ENCODE measurements at regions not wholly inside any gene's neighbourhood (a gene's known extent, or its start where the extent isn't known, plus 50 kb on each side); places are given as distances from the start of the nearest gene placed in this dataset.
A peak's percentile ranks its signal among the peaks of the same experiment; 100 is the strongest.

DNA sequence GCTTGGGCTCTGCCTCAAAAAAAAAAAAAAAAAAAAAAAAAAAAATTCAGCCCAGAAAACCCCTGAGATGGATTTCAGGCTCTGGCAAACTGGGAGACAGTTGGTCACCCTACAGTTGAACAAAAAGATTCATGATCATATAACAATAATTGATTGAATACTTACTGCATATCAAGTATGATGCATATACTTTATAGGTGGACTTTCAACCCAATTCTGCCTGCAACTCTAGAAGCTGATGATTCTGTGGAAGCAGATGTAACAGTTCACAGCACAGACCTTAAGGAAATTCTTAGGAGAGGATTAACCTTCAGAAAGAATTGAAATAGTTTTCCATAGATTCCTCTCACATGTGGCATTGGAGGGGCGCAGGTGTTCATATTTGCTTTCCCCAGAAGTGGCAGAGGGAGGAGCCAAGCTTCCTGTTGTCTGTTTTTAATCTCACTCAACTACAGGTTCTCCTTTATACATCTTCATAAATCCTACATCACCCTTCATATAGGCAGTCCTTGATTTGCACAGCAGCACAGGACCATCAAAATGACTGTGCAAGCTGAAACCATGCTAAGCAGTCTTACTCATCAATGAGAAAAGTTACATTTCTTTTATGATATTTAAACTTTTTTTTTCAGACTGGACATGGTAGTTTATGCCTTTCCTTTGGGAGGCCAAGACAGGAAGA, 149.4 kb upstream of the KLF3 start:
- DNase-seq = no peak
- H3K27me3 ChIP-seq = no peaks in the 10 kb centered on the region
- H3K9me3 ChIP-seq = no peaks in the 10 kb centered on the region
- in situ Hi-C loops (cut with MboI; ENCODE audit: low pct_ligation_motif_present in 1 of 4, low pct_unique_long_range_greater_than_20kb in 1 of 4, low sequenced_read_pairs in 3 of 4) (no loop called here), intact Hi-C loops (cut with DNase I; ENCODE audit: low total_unique reads) (no loop called here)
- TF ChIP-seq EP300 (IDR thresholded peaks at IDR 0.05; ENCODE audit: low read depth) (no peak), POLR2AphosphoS5 (IDR thresholded peaks at IDR 0.05) (peak in 1 of 3 donors; percentile 20), POLR2A (IDR thresholded peaks at IDR 0.05) (no peak)
- TF ChIP-seq, protein P1, sequence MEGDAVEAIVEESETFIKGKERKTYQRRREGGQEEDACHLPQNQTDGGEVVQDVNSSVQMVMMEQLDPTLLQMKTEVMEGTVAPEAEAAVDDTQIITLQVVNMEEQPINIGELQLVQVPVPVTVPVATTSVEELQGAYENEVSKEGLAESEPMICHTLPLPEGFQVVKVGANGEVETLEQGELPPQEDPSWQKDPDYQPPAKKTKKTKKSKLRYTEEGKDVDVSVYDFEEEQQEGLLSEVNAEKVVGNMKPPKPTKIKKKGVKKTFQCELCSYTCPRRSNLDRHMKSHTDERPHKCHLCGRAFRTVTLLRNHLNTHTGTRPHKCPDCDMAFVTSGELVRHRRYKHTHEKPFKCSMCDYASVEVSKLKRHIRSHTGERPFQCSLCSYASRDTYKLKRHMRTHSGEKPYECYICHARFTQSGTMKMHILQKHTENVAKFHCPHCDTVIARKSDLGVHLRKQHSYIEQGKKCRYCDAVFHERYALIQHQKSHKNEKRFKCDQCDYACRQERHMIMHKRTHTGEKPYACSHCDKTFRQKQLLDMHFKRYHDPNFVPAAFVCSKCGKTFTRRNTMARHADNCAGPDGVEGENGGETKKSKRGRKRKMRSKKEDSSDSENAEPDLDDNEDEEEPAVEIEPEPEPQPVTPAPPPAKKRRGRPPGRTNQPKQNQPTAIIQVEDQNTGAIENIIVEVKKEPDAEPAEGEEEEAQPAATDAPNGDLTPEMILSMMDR (IDR thresholded peaks at IDR 0.05) = no peak
- peaks cover 0 to 10% (median 3%) of the 10 kb centered on the region in 4 donors for H3K4me1 ChIP-seq
- WGBS, 2 donors (ENCODE audit: low coverage in 1 of 2) = 27 to 40% methylated on average over 1 of the region's 1 CpG
- no peaks in the 10 kb centered on the region for H3K36me3 ChIP-seq
- no peak overlapping the region for H3K4me3 ChIP-seq
- peak overlapping the region; percentile 48 to 68 (median 56) for H3K27ac ChIP-seq

DNA sequence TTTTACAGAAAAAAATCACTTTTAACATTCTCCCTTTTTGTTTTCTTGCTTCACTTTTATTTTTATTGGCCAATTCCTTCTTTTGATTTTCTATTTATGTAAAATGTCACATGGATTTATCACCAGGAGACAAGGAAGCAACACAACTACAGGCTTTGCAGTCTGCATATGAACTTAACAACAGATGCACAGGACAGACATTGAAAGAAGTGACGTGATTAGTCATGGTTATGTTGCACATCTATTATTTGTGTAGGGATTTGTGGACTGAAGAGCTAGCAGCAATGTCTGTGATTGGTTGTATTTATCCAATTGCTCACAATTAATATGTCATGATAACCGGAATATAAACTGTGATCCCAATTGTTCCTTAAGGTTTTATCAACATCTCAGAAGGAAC, 147.8 kb upstream of the KLF3 start:
- Histone ChIP-seq H3K4me3 (no peak overlapping the region), H3K36me3 (no peaks in the 10 kb centered on the region), H3K27me3 (no peaks in the 10 kb centered on the region), H3K9me3 (no peaks in the 10 kb centered on the region), H3K27ac (no peak overlapping the region), H3K4me1 (peaks cover 0 to 10% (median 3%) of the 10 kb centered on the region in 4 donors)
- DNase-seq = no peak
- intact Hi-C loops (cut with DNase I; ENCODE audit: low total_unique reads) = no loop called here
- no peak for TF ChIP-seq POLR2AphosphoS5 (IDR thresholded peaks at IDR 0.05)
- TF ChIP-seq, protein P1 (IDR thresholded peaks at IDR 0.05) = no peak
- no peak for TF ChIP-seq POLR2A (IDR thresholded peaks at IDR 0.05)
- no peak for TF ChIP-seq EP300 (IDR thresholded peaks at IDR 0.05; ENCODE audit: low read depth)
- WGBS, 2 donors (ENCODE audit: low coverage in 1 of 2) = 43 to 44% methylated on average over 2 of the region's 2 CpGs
- in situ Hi-C loops (cut with MboI; ENCODE audit: low pct_ligation_motif_present in 1 of 4, low pct_unique_long_range_greater_than_20kb in 1 of 4, low sequenced_read_pairs in 3 of 4) = no loop called here

DNA sequence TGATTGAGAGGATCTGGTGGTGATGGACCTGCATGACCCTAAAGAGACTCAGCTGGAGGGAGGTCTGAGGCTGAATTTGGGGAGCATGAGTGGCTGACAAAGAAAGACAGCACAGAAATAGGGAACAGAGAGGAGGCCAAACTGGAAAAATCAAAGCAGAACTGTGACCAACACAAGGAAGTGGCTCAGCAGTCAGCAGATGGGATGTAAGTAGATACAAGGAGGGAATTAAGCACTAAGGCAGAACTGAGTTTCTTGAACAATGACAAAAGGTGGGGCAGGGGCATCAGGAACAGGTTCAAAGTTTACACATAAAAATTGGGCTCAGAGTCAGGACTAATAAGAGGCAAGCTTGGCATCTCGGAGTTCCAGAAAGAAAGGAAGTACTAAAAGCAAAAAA, 144.3 kb upstream of the KLF3 start:
- H3K4me3 ChIP-seq = no peak overlapping the region
- 43 to 74% methylated on average over 1 of the region's 1 CpG for WGBS, 2 donors (ENCODE audit: low coverage in 1 of 2)
- H3K9me3 ChIP-seq = no peaks in the 10 kb centered on the region
- H3K4me1 ChIP-seq = peaks cover 0 to 9% (median 2%) of the 10 kb centered on the region in 4 donors
- TF ChIP-seq, protein P1 (IDR thresholded peaks at IDR 0.05) = no peak
- no peak for TF ChIP-seq POLR2A (IDR thresholded peaks at IDR 0.05)
- no peak for TF ChIP-seq EP300 (IDR thresholded peaks at IDR 0.05; ENCODE audit: low read depth)
- no peak for TF ChIP-seq POLR2AphosphoS5 (IDR thresholded peaks at IDR 0.05)
- no peaks in the 10 kb centered on the region for H3K36me3 ChIP-seq
- in situ Hi-C loops (cut with MboI; ENCODE audit: low pct_ligation_motif_present in 1 of 4, low pct_unique_long_range_greater_than_20kb in 1 of 4, low sequenced_read_pairs in 3 of 4) (no loop called here), intact Hi-C loops (cut with DNase I; ENCODE audit: low total_unique reads) (no loop called here)
- H3K27ac ChIP-seq = no peak overlapping the region
- H3K27me3 ChIP-seq = no peaks in the 10 kb centered on the region
- no peak for DNase-seq

DNA sequence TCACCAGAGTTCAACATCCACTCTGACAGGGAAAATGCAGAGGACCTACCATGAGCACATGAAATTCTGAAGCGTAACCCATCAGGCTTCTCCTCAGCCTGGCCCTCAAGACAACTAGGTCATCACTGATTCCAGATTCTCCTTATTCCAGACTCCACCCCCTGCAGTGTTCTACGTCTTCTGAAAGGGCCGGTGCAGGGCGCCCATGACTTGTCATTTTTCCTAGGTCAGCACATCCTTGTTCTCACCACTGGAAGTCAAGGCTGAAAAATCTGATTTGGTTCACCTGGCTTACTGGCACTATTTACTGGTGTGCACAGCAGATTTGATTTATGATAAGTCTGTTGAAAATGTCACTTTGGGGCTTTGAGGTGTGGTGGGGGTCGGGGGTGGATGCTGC, 140.9 kb upstream of the KLF3 start:
- no peak for DNase-seq
- Histone ChIP-seq H3K4me3 (no peak overlapping the region), H3K9me3 (no peaks in the 10 kb centered on the region), H3K27me3 (no peaks in the 10 kb centered on the region), H3K4me1 (peaks cover 0 to 6% (median 3%) of the 10 kb centered on the region in 4 donors), H3K27ac (no peak overlapping the region), H3K36me3 (no peaks in the 10 kb centered on the region)
- 62% methylated on average over 5 of the region's 5 CpGs; no CpG with 5 or more reads in 1 of the 2 donors for WGBS, 2 donors (ENCODE audit: low coverage in 1 of 2)
- intact Hi-C loops (cut with DNase I; ENCODE audit: low total_unique reads) (no loop called here), in situ Hi-C loops (cut with MboI; ENCODE audit: low pct_ligation_motif_present in 1 of 4, low pct_unique_long_range_greater_than_20kb in 1 of 4, low sequenced_read_pairs in 3 of 4) (no loop called here)
- TF ChIP-seq POLR2AphosphoS5 (IDR thresholded peaks at IDR 0.05) (no peak), POLR2A (IDR thresholded peaks at IDR 0.05) (no peak), EP300 (IDR thresholded peaks at IDR 0.05; ENCODE audit: low read depth) (no peak)
- TF ChIP-seq, protein P1 (IDR thresholded peaks at IDR 0.05) = no peak
